H9 (cell line): ENCODE measurements at regions not wholly inside any gene's neighbourhood (a gene's known extent, or its start where the extent isn't known, plus 50 kb on each side); places are given as distances from the start of the nearest gene placed in this dataset.

Source experiments
- DNase-seq: peaks from one replicate; pipeline ENCODE4 v3.0.0-alpha.2; 2017
- H2AFZ ChIP-seq: one replicate; pipeline ENCODE4 v1.6.1; 2013; ENCODE audit warnings: mild to moderate bottlenecking, low read length, control low read depth, moderate library complexity
- H2AK5ac ChIP-seq: 2 replicates; pipeline ENCODE4 v1.6.1; 2013; ENCODE audit warnings: low read length, control low read depth, mixed read lengths; ENCODE audit not compliant: insufficient read length
- H2BK120ac ChIP-seq: one replicate; pipeline ENCODE4 v1.6.1; 2013; ENCODE audit warnings: low read depth, mild to moderate bottlenecking, low read length, control low read depth, inconsistent platforms; ENCODE audit not compliant: poor library complexity, severe bottlenecking
- H2BK12ac ChIP-seq: 2 replicates; pipeline ENCODE4 v1.6.1; 2013; ENCODE audit warnings: low read length, control low read depth, mixed read lengths, low read depth; ENCODE audit not compliant: insufficient read length
- H2BK15ac ChIP-seq: 2 replicates; pipeline ENCODE4 v1.6.1; 2013; ENCODE audit warnings: low read depth, low read length, control low read depth
- H2BK20ac ChIP-seq: one replicate; pipeline ENCODE4 v1.6.1; 2013; ENCODE audit warnings: low read depth, mild to moderate bottlenecking, low read length, control low read depth, inconsistent platforms; ENCODE audit not compliant: poor library complexity, severe bottlenecking
- H2BK5ac ChIP-seq: 2 replicates; pipeline ENCODE4 v1.6.1; 2013; ENCODE audit warnings: low read length, control low read depth, mixed read lengths; ENCODE audit not compliant: insufficient read length
- H3K14ac ChIP-seq: 2 replicates; pipeline ENCODE4 v1.6.1; 2013; ENCODE audit warnings: low read length, control low read depth; ENCODE audit not compliant: insufficient read depth
- H3K18ac ChIP-seq: 2 replicates; pipeline ENCODE4 v1.6.1; 2013; ENCODE audit warnings: low read depth, mild to moderate bottlenecking, mixed read lengths, low read length, control low read depth; ENCODE audit not compliant: insufficient read length
- H3K23ac ChIP-seq: 2 replicates; pipeline ENCODE4 v1.6.1; 2013; ENCODE audit warnings: low read length, control low read depth, mixed read lengths, low read depth; ENCODE audit not compliant: insufficient read length
- H3K23me2 ChIP-seq: 2 replicates; pipeline ENCODE4 v1.6.1; 2013; ENCODE audit warnings: low read depth, mild to moderate bottlenecking, mixed read lengths, low read length, control low read depth; ENCODE audit not compliant: insufficient read length, poor library complexity, severe bottlenecking
- H3K27ac ChIP-seq: 2 replicates; pipeline ENCODE4 v1.5.1; 2013; ENCODE audit warnings: low read length, control low read depth, mixed read lengths, low read depth; ENCODE audit not compliant: insufficient read length
- H3K27me3 ChIP-seq: 2 replicates; pipeline ENCODE4 v1.6.1; 2013; ENCODE audit warnings: low read length, control low read depth, inconsistent platforms; ENCODE audit not compliant: insufficient read depth
- H3K4ac ChIP-seq: 2 replicates; pipeline ENCODE4 v1.6.1; 2013; ENCODE audit warnings: low read depth, mild to moderate bottlenecking, control low read depth, inconsistent platforms, low read length, moderate library complexity
- H3K4me1 ChIP-seq: 2 replicates; pipeline ENCODE4 v1.6.1; 2013; ENCODE audit warnings: low read length, control low read depth, inconsistent platforms; ENCODE audit not compliant: insufficient read depth
- H3K4me2 ChIP-seq: 2 replicates; pipeline ENCODE4 v1.6.1; 2013; ENCODE audit warnings: low read length, control low read depth, mixed read lengths; ENCODE audit not compliant: insufficient read length, insufficient read depth
- H3K56ac ChIP-seq: 2 replicates; pipeline ENCODE4 v1.6.1; 2013; ENCODE audit warnings: low read depth, mild to moderate bottlenecking, mixed read lengths, low read length, control low read depth; ENCODE audit not compliant: insufficient read length
- H3K79me1 ChIP-seq: 2 replicates; pipeline ENCODE4 v1.6.1; 2013; ENCODE audit warnings: low read depth, mild to moderate bottlenecking, moderate library complexity, low read length, control low read depth, inconsistent platforms; ENCODE audit not compliant: insufficient read depth, poor library complexity, severe bottlenecking
- H3K79me2 ChIP-seq: 2 replicates; pipeline ENCODE4 v1.6.1; 2013; ENCODE audit warnings: low read length, control low read depth, inconsistent platforms; ENCODE audit not compliant: insufficient read depth
- H3K9ac ChIP-seq: 2 replicates; pipeline ENCODE4 v1.6.1; 2013; ENCODE audit warnings: low read length, control low read depth, mixed read lengths; ENCODE audit not compliant: insufficient read length; ENCODE audit errors: extremely low read depth
- H3K9me3 ChIP-seq: one replicate; pipeline ENCODE4 v1.6.1; 2013; ENCODE audit warnings: low read depth, low read length, inconsistent platforms; ENCODE audit not compliant: control insufficient read depth
- H3T11ph ChIP-seq: one replicate; pipeline ENCODE4 v1.6.1; 2013; ENCODE audit warnings: mild to moderate bottlenecking, low read length, control low read depth, inconsistent platforms
- H4K20me1 ChIP-seq: one replicate; pipeline ENCODE4 v1.6.1; 2013; ENCODE audit not compliant: control insufficient read depth, insufficient read length, insufficient read depth
- H4K5ac ChIP-seq: 2 replicates; pipeline ENCODE4 v1.6.1; 2013; ENCODE audit warnings: low read depth, mild to moderate bottlenecking, mixed read lengths, low read length, control low read depth; ENCODE audit not compliant: insufficient read length
- H4K8ac ChIP-seq: replicated peaks from 2 replicates; pipeline ENCODE4 v1.6.1; 2013; ENCODE audit warnings: low read length, control low read depth, mixed read lengths, low read depth; ENCODE audit not compliant: insufficient read length
- H4K91ac ChIP-seq: 2 replicates; pipeline ENCODE4 v1.6.1; 2013; ENCODE audit warnings: low read depth, mild to moderate bottlenecking, moderate library complexity, mixed read lengths, low read length, control low read depth; ENCODE audit not compliant: insufficient read length
- H3K27ac Mint-ChIP-seq, 3 experiments: 2 replicates in 2 of 3; 3 replicates in 1 of 3; pipeline ENCODE4 v1.8.0; 2020 to 2021; ENCODE audit warnings: mixed read lengths in 3 of 3, mild to moderate bottlenecking in 1 of 3, moderate library complexity in 1 of 3
- H3K27me3 Mint-ChIP-seq: 2 replicates; pipeline ENCODE4 v1.8.0; 2021; ENCODE audit warnings: low read depth, mild to moderate bottlenecking, moderate library complexity, mixed read lengths
- H3K36me3 Mint-ChIP-seq, 3 experiments: 2 replicates in 2 of 3; 3 replicates in 1 of 3; pipeline ENCODE4 v1.8.0; 2020 to 2021; ENCODE audit warnings: low read depth in 3 of 3, mixed read lengths in 3 of 3; ENCODE audit not compliant: insufficient read depth in 1 of 3
- H3K4me1 Mint-ChIP-seq, 2 experiments: 2 replicates each; pipeline ENCODE4 v1.8.0; 2020; ENCODE audit warnings: mixed read lengths in 2 of 2
- H3K4me3 Mint-ChIP-seq, 2 experiments: 2 replicates in 1 of 2; 3 replicates in 1 of 2; pipeline ENCODE4 v1.8.0; 2020 to 2021; ENCODE audit warnings: mild to moderate bottlenecking in 2 of 2, mixed read lengths in 2 of 2, moderate library complexity in 1 of 2
- H3K9me3 Mint-ChIP-seq, 2 experiments: 2 replicates in 1 of 2; 3 replicates in 1 of 2; pipeline ENCODE4 v1.8.0; 2020; ENCODE audit warnings: mild to moderate bottlenecking in 2 of 2, mixed read lengths in 2 of 2, moderate library complexity in 1 of 2
- WGBS: extraction: QIAGEN DNeasy Blood & Tissue Kit; methylation state at CpG from one replicate; pipeline ENCODE4 v1.1.7; 2013; ENCODE audit warnings: missing lambda C conversion rate, low lambda C conversion rate, mixed read lengths; ENCODE audit not compliant: insufficient read length; ENCODE audit errors: extremely low coverage; 5-methylcytosine and 5-hydroxymethylcytosine counted together
- TF ChIP-seq, protein P1 (sequence below): fragments of 200-600 bp; sonication (generic); conservative IDR thresholded peaks from 3 replicates; pipeline ENCODE4 v1.8.0; 2021; ENCODE audit warnings: antibody characterized with exemption, mild to moderate bottlenecking

DNA sequence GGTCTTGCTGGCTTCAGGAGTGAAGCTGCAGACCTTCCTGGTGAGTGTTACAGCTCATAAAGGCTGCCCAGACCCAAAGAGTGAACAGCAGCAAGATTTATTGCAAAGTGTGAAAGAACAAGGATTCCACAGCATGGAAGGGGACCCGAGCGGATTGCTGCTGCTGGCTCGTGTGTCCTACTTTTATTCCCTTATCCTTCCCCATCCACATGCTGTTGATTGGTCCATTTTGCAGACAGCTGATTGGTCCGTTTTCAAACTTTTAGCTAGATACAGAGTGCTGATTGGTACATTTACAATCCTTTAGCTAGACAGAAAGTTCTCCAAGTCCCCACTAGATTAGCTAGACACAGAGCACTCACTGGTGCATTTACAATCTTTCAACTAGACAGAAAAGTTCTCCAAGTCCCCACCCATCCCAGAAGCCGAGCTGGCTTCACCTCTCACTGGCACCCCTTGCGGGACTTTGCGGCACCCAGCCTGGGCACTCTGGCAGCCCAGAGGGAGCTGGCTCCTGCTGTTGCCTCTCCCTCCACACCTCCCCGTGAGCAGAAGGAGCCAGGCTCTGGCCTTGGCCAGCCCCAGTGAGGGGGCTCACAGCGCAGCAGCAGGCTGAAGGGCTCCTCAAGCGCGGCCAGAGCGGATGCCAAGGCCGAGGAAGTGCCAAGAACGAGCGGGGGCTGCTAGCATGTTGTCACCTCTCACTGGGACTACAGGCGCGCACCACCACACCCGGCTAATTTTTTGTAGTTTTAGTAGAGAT lies 369.6 kb upstream of the POT1 start:
- Histone ChIP-seq H2BK12ac (no peak overlapping the region), H4K8ac (no peak overlapping the region), H3K56ac (no peak overlapping the region), H3K23me2 (no peaks in the 10 kb centered on the region), H3K23ac (no peak overlapping the region), H3K79me2 (no peaks in the 10 kb centered on the region), H3K27ac (no peak overlapping the region), H4K20me1 (no peaks in the 10 kb centered on the region), H3K9ac (no peak overlapping the region), H3K9me3 (no peaks in the 10 kb centered on the region), H2AK5ac (no peak overlapping the region), H3K27me3 (no peaks in the 10 kb centered on the region), H3K4me1 (no peaks in the 10 kb centered on the region), H4K91ac (no peak overlapping the region), H3K18ac (no peak overlapping the region), H2BK120ac (no peak overlapping the region), H3T11ph (no peak overlapping the region), H4K5ac (no peak overlapping the region), H3K79me1 (no peaks in the 10 kb centered on the region), H2AFZ (no peak overlapping the region), H2BK15ac (no peak overlapping the region), H2BK5ac (no peak overlapping the region), H3K4me2 (no peak overlapping the region), H3K14ac (no peak overlapping the region), H2BK20ac (no peak overlapping the region), H3K4ac (no peak overlapping the region)
- no peak overlapping the region for H3K4me3 Mint-ChIP-seq
- no peaks in the 10 kb centered on the region for H3K9me3 Mint-ChIP-seq
- H3K4me1 Mint-ChIP-seq, result no peaks in the 10 kb centered on the region
- no peaks in the 10 kb centered on the region for H3K36me3 Mint-ChIP-seq
- H3K27me3 Mint-ChIP-seq, result no peaks in the 10 kb centered on the region; the same call in 1 of the 2 replicates
- WGBS, result no CpG with 5 or more reads among the region's 18 CpGs
- DNase-seq, result no peak
- no peak overlapping the region; a peak in 2 of 7 replicates for H3K27ac Mint-ChIP-seq
- TF ChIP-seq, protein P1, sequence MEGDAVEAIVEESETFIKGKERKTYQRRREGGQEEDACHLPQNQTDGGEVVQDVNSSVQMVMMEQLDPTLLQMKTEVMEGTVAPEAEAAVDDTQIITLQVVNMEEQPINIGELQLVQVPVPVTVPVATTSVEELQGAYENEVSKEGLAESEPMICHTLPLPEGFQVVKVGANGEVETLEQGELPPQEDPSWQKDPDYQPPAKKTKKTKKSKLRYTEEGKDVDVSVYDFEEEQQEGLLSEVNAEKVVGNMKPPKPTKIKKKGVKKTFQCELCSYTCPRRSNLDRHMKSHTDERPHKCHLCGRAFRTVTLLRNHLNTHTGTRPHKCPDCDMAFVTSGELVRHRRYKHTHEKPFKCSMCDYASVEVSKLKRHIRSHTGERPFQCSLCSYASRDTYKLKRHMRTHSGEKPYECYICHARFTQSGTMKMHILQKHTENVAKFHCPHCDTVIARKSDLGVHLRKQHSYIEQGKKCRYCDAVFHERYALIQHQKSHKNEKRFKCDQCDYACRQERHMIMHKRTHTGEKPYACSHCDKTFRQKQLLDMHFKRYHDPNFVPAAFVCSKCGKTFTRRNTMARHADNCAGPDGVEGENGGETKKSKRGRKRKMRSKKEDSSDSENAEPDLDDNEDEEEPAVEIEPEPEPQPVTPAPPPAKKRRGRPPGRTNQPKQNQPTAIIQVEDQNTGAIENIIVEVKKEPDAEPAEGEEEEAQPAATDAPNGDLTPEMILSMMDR, result no peak
